Hematopoietic multipotent progenitor cell treated with erythropoietin and hydrocortisone succinate and interleukin-3 and kit ligand, for 8 days (in vitro differentiated cells): ENCODE measurements at regions not wholly inside any gene's neighbourhood (a gene's known extent, or its start where the extent isn't known, plus 50 kb on each side); places are given as distances from the start of the nearest gene placed in this dataset.
"Not testable (repeated sequence)": the region's sequence is repeated elsewhere in the genome, so short reads cannot be mapped to it uniquely, and the experiment has no call there.

ENCODE experiments used
- DNase-seq: peaks from one replicate; pipeline ENCODE4 v3.0.0-alpha.2; 2015

GRCh38 chr4:74505355-74505978 is 60.5 kb downstream of the AREG start:
- not testable (repeated sequence) for DNase-seq

GRCh38 chr4:74509363-74509762 is 64.4 kb downstream of the AREG start:
- not testable (repeated sequence) for DNase-seq

- DNase-seq, result no peak
These were observed 71.4 kb downstream of the AREG start for GRCh38 chr4:74516303-74516702.

GRCh38 chr4:74517996-74518395 is 73.1 kb downstream of the AREG start:
- no peak for DNase-seq

- no peak for DNase-seq
These were observed 77.5 kb downstream of the AREG start for GRCh38 chr4:74522251-74522991.

- DNase-seq, result no peak
These were observed 78.2 kb downstream of the AREG start for GRCh38 chr4:74523096-74523495.

GRCh38 chr4:74524985-74525384 is 80.0 kb downstream of the AREG start:
- no peak for DNase-seq

- no peak for DNase-seq
These were observed 82.1 kb downstream of the AREG start for GRCh38 chr4:74527049-74527448.

- DNase-seq, result no peak
These were observed 83.2 kb downstream of the AREG start for GRCh38 chr4:74528178-74528577.

- DNase-seq, result no peak
These were observed 84.5 kb downstream of the AREG start for GRCh38 chr4:74529284-74530041.

GRCh38 chr4:74531963-74532794 is 87.2 kb downstream of the AREG start:
- DNase-seq, result peak; percentile 83

GRCh38 chr4:74534121-74534520 is 89.2 kb downstream of the AREG start:
- no peak for DNase-seq

GRCh38 chr4:74534936-74535335 is 90.0 kb downstream of the AREG start:
- DNase-seq, result no peak

- no peak for DNase-seq
These were observed 90.6 kb downstream of the AREG start for GRCh38 chr4:74535512-74535911.

- peak; percentile 16 for DNase-seq
These were observed 91.6 kb downstream of the AREG start for GRCh38 chr4:74536557-74536956.

- no peak for DNase-seq
These were observed 92.5 kb downstream of the AREG start for GRCh38 chr4:74537459-74537858.

GRCh38 chr4:74539044-74539790 is 94.3 kb downstream of the AREG start:
- no peak for DNase-seq

- DNase-seq, result no peak
These were observed 95.3 kb downstream of the AREG start for GRCh38 chr4:74540193-74540592.

GRCh38 chr4:74541667-74542066 is 96.7 kb downstream of the AREG start:
- DNase-seq, result no peak

GRCh38 chr4:74543231-74543781 is 98.4 kb downstream of the AREG start:
- peak; percentile 40 for DNase-seq

- no peak for DNase-seq
These were observed 99.0 kb downstream of the AREG start for GRCh38 chr4:74543983-74544382.
